ENCODE measurements at regions not wholly inside any gene's neighbourhood (a gene's known extent, or its start where the extent isn't known, plus 50 kb on each side); places are given as distances from the start of the nearest gene placed in this dataset.

- Mint-ChIP-seq H3K36me3 (ENCODE audit: low read depth) (no peaks in the 10 kb centered on the region), H3K4me1 (ENCODE audit: low read depth) (no peaks in the 10 kb centered on the region), H3K4me3 (no peak overlapping the region), H3K9me3 (peaks cover 3% of the 10 kb centered on the region), H3K27ac (no peak overlapping the region), H3K27me3 (peaks cover 28% of the 10 kb centered on the region)
- Histone ChIP-seq H3K9me3 (ENCODE audit: control insufficient read depth in 1 of 2, insufficient read depth in 1 of 2, low read length in 2 of 2) (no peaks in the 10 kb centered on the region), H3K4me3 (ENCODE audit: low read length) (no peak overlapping the region), H3K4me1 (ENCODE audit: insufficient read depth, low read length) (no peaks in the 10 kb centered on the region), H3K27ac (ENCODE audit: low read depth in 1 of 2, low read length in 2 of 2) (no peak overlapping the region), H3K27me3 (ENCODE audit: control insufficient read depth in 1 of 2, insufficient read depth in 2 of 2, low read length in 2 of 2) (no peaks in the 10 kb centered on the region), H3K36me3 (ENCODE audit: insufficient read depth, low read length) (no peaks in the 10 kb centered on the region)
- ATAC-seq (ENCODE audit: poor library complexity) (no peak), DNase-seq (no peak)
- ChIA-PET CTCF (no interaction called here), POLR2A (no interaction called here)
- no peak for TF ChIP-seq CTCF (IDR thresholded peaks at IDR 0.05)
- intact Hi-C loops (cut with DNase I, micrococcal nuclease) = no loop called here
These were observed 165.2 kb upstream of the DOCK10 start for GRCh38 chr2:225207471-225207870.

- intact Hi-C loops (cut with DNase I, micrococcal nuclease) = no loop called here
- no peaks in the 10 kb centered on the region for H3K36me3 Mint-ChIP-seq (ENCODE audit: low read depth)
- H3K9me3 Mint-ChIP-seq = peaks cover 3% of the 10 kb centered on the region
- ChIA-PET POLR2A (no interaction called here), CTCF (no interaction called here)
- no peaks in the 10 kb centered on the region for H3K36me3 ChIP-seq (ENCODE audit: insufficient read depth, low read length)
- H3K27ac Mint-ChIP-seq = no peak overlapping the region
- H3K4me3 Mint-ChIP-seq = no peak overlapping the region
- H3K9me3 ChIP-seq (ENCODE audit: control insufficient read depth in 1 of 2, insufficient read depth in 1 of 2, low read length in 2 of 2) = no peaks in the 10 kb centered on the region
- H3K27ac ChIP-seq (ENCODE audit: low read depth in 1 of 2, low read length in 2 of 2) = no peak overlapping the region
- no peak for TF ChIP-seq CTCF (IDR thresholded peaks at IDR 0.05)
- H3K4me1 Mint-ChIP-seq (ENCODE audit: low read depth) = no peaks in the 10 kb centered on the region
- H3K27me3 ChIP-seq (ENCODE audit: control insufficient read depth in 1 of 2, insufficient read depth in 2 of 2, low read length in 2 of 2) = no peaks in the 10 kb centered on the region
- no peak for ATAC-seq (ENCODE audit: poor library complexity)
- H3K27me3 Mint-ChIP-seq = peaks cover 28% of the 10 kb centered on the region
- H3K4me1 ChIP-seq (ENCODE audit: insufficient read depth, low read length) = no peaks in the 10 kb centered on the region
- no peak for DNase-seq
- no peak overlapping the region for H3K4me3 ChIP-seq (ENCODE audit: low read length)
These were observed 164.8 kb upstream of the DOCK10 start for GRCh38 chr2:225207043-225207442.

- DNase-seq = no peak
- H3K9me3 ChIP-seq (ENCODE audit: control insufficient read depth in 1 of 2, insufficient read depth in 1 of 2, low read length in 2 of 2) = no peaks in the 10 kb centered on the region
- H3K4me3 Mint-ChIP-seq = no peak overlapping the region
- no peaks in the 10 kb centered on the region for H3K4me1 Mint-ChIP-seq (ENCODE audit: low read depth)
- intact Hi-C loops (cut with DNase I, micrococcal nuclease) = no loop called here
- H3K36me3 ChIP-seq (ENCODE audit: insufficient read depth, low read length) = no peaks in the 10 kb centered on the region
- no peaks in the 10 kb centered on the region for H3K4me1 ChIP-seq (ENCODE audit: insufficient read depth, low read length)
- H3K27ac Mint-ChIP-seq = no peak overlapping the region
- ATAC-seq (ENCODE audit: poor library complexity) = no peak
- TF ChIP-seq CTCF (IDR thresholded peaks at IDR 0.05) = no peak
- H3K27ac ChIP-seq (ENCODE audit: low read depth in 1 of 2, low read length in 2 of 2) = no peak overlapping the region
- H3K27me3 Mint-ChIP-seq = no peaks in the 10 kb centered on the region
- no peaks in the 10 kb centered on the region for H3K27me3 ChIP-seq (ENCODE audit: control insufficient read depth in 1 of 2, insufficient read depth in 2 of 2, low read length in 2 of 2)
- ChIA-PET CTCF (interaction anchor here (0.6 kb wide), 1 partner anchor 20 kb away, joined by 3 read pairs; no protein-coding TSS in a partner anchor), POLR2A (no interaction called here)
- H3K9me3 Mint-ChIP-seq = no peaks in the 10 kb centered on the region
- H3K4me3 ChIP-seq (ENCODE audit: low read length) = no peak overlapping the region
- no peaks in the 10 kb centered on the region for H3K36me3 Mint-ChIP-seq (ENCODE audit: low read depth)
These were observed 154.3 kb upstream of the DOCK10 start for GRCh38 chr2:225196579-225196978.
